ENCODE measurements at regions not wholly inside any gene's neighbourhood (a gene's known extent, or its start where the extent isn't known, plus 50 kb on each side); places are given as distances from the start of the nearest gene placed in this dataset.

DNA sequence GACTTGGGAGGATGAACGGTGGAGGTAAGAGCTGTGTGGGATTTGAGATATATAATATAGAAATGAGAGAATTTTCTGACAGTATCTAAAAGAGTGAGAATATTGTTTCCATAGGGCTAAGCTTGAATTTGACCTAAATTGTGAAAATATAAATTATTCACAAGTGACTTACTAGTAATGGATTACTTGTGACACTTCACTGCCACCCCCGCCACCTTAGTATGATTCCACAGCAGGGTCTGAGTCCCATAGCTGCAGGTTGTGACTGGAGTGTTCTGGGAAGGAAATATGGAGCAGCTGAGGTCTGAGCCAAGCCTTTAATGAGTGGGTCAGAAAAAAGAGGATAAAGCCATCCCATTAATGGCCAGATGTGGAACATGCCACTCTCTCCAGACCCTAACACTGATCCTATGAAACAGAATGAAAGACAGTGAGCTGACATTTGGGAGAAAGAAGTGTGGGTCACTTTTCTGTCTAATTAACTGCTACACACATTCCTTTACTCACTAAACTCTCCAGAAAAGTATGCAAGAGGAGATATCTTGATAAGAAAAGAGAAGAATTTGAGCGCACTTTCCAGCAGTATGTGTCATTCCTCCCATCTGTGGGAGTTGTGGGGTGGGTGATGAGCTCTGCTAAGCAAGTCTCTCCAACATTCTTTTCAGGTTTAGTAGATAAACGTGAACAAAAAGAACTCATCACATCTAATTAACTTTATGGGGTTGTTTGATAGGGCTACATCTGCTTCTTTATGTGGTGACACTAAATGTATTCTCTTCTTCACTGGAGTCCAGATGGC is 1193.4 kb downstream of the SORCS3 start:
- TF ChIP-seq, protein P1, sequence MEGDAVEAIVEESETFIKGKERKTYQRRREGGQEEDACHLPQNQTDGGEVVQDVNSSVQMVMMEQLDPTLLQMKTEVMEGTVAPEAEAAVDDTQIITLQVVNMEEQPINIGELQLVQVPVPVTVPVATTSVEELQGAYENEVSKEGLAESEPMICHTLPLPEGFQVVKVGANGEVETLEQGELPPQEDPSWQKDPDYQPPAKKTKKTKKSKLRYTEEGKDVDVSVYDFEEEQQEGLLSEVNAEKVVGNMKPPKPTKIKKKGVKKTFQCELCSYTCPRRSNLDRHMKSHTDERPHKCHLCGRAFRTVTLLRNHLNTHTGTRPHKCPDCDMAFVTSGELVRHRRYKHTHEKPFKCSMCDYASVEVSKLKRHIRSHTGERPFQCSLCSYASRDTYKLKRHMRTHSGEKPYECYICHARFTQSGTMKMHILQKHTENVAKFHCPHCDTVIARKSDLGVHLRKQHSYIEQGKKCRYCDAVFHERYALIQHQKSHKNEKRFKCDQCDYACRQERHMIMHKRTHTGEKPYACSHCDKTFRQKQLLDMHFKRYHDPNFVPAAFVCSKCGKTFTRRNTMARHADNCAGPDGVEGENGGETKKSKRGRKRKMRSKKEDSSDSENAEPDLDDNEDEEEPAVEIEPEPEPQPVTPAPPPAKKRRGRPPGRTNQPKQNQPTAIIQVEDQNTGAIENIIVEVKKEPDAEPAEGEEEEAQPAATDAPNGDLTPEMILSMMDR (IDR thresholded peaks at IDR 0.05) = no peak
- TF ChIP-seq ZFX (IDR thresholded peaks at IDR 0.05; ENCODE audit: borderline replicate concordance) = no peak

Measured in 22Rv1 (cell line).